Natural killer cell (primary cell): ENCODE measurements at regions not wholly inside any gene's neighbourhood (a gene's known extent, or its start where the extent isn't known, plus 50 kb on each side); places are given as distances from the start of the nearest gene placed in this dataset.

Experiments
- ATAC-seq, 3 donors: fragments of 150-1000 bp in 2 of 3; fragments of 200-7000 bp in 1 of 3; cut with Tn5 transposase; 1 replicate in 1 of 3; 2 replicates in 2 of 3; pipeline ENCODE4 v1.10.0; 2021; ENCODE audit warnings: mild to moderate bottlenecking in 2 of 3, moderate library complexity in 2 of 3
- DNase-seq, 2 donors: peaks; one replicate each; pipeline versions ENCODE4 v3.0.0 to v3.0.0-alpha.2; 2013 to 2021; ENCODE audit warnings: mixed read lengths in 1 of 2
- H3K27ac ChIP-seq: one replicate; pipeline ENCODE4 v1.5.1; 2013; ENCODE audit warnings: mild to moderate bottlenecking, low read length
- H3K27me3 ChIP-seq: one replicate; pipeline ENCODE4 v1.6.1; 2013; ENCODE audit warnings: low read length; ENCODE audit not compliant: control insufficient read depth, insufficient read depth
- H3K36me3 ChIP-seq: one replicate; pipeline ENCODE4 v1.6.1; 2013; ENCODE audit warnings: low read length; ENCODE audit not compliant: control insufficient read depth, insufficient read depth
- H3K4me1 ChIP-seq: one replicate; pipeline ENCODE4 v1.6.1; 2013; ENCODE audit warnings: low read length; ENCODE audit not compliant: control insufficient read depth, insufficient read depth
- H3K4me3 ChIP-seq: one replicate; pipeline ENCODE4 v1.5.1; 2013; ENCODE audit warnings: low read length
- H3K9me3 ChIP-seq: one replicate; pipeline ENCODE4 v1.6.1; 2013; ENCODE audit warnings: low read length; ENCODE audit not compliant: control insufficient read depth, insufficient read depth
- H3K27ac Mint-ChIP-seq, 2 donors: one replicate each; pipeline ENCODE4 v1.8.0; 2022; ENCODE audit warnings: mild to moderate bottlenecking in 2 of 2, mixed read lengths in 2 of 2, moderate library complexity in 1 of 2
- H3K27me3 Mint-ChIP-seq, 2 donors: one replicate each; pipeline ENCODE4 v1.8.0; 2022; ENCODE audit warnings: low read depth in 2 of 2, mixed read lengths in 2 of 2
- H3K36me3 Mint-ChIP-seq: one replicate; pipeline ENCODE4 v1.8.0; 2022; ENCODE audit warnings: mixed read lengths
- H3K4me1 Mint-ChIP-seq, 2 donors: one replicate each; pipeline ENCODE4 v1.8.0; 2022; ENCODE audit warnings: mixed read lengths in 2 of 2
- H3K4me3 Mint-ChIP-seq: one replicate; pipeline ENCODE4 v1.8.0; 2022; ENCODE audit warnings: mild to moderate bottlenecking, moderate library complexity, mixed read lengths
- H3K9me3 Mint-ChIP-seq, 2 donors: one replicate each; pipeline ENCODE4 v1.8.0; 2022; ENCODE audit warnings: mixed read lengths in 2 of 2
- WGBS: methylation state at CpG from one replicate; pipeline ENCODE4 v1.1.7; 2013; ENCODE audit warnings: missing lambda C conversion rate; ENCODE audit not compliant: insufficient coverage; 5-methylcytosine and 5-hydroxymethylcytosine counted together
- intact Hi-C: fragments of 100-400 bp; cut with micrococcal nuclease; formaldehyde crosslinking; loops from one replicate; pipeline ENCODE4 v1.14.2; 2022
- TF ChIP-seq, protein P1 (sequence below): fragments of 200-600 bp; IDR thresholded peaks from one replicate; pipeline ENCODE4 v1.8.0; 2022; ENCODE audit warnings: antibody characterized with exemption

DNA sequence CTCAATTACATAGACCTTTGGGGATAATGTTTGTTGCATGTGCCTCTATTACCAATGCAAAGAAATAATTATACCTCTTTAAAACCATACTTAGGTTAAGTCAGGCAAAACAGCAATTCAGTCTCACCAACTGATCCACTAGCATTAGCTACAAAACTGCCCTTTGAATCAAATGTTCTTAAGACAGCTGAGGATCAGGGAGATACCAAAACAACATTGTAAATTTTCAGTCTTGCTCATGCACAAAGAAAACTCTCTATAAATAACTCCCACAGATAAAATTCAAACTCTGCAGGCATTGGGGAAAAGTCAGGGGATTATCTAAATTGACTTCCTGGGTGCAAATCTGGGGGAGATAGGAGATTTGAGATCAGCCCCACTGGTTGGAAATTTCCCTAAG lies 100.9 kb upstream of the DPT start:
- no peaks in the 10 kb centered on the region for H3K27me3 Mint-ChIP-seq
- H3K9me3 Mint-ChIP-seq, result no peaks in the 10 kb centered on the region
- Histone ChIP-seq H3K4me1 (peaks cover 12% of the 10 kb centered on the region), H3K4me3 (no peak overlapping the region), H3K27me3 (no peaks in the 10 kb centered on the region), H3K36me3 (no peaks in the 10 kb centered on the region), H3K27ac (no peak overlapping the region), H3K9me3 (no peaks in the 10 kb centered on the region)
- peaks cover 32 to 36% of the 10 kb centered on the region in 2 donors for H3K4me1 Mint-ChIP-seq
- H3K27ac Mint-ChIP-seq, result no peak overlapping the region
- H3K36me3 Mint-ChIP-seq, result no peaks in the 10 kb centered on the region
- ATAC-seq (no peak), DNase-seq (no peak)
- TF ChIP-seq, protein P1, sequence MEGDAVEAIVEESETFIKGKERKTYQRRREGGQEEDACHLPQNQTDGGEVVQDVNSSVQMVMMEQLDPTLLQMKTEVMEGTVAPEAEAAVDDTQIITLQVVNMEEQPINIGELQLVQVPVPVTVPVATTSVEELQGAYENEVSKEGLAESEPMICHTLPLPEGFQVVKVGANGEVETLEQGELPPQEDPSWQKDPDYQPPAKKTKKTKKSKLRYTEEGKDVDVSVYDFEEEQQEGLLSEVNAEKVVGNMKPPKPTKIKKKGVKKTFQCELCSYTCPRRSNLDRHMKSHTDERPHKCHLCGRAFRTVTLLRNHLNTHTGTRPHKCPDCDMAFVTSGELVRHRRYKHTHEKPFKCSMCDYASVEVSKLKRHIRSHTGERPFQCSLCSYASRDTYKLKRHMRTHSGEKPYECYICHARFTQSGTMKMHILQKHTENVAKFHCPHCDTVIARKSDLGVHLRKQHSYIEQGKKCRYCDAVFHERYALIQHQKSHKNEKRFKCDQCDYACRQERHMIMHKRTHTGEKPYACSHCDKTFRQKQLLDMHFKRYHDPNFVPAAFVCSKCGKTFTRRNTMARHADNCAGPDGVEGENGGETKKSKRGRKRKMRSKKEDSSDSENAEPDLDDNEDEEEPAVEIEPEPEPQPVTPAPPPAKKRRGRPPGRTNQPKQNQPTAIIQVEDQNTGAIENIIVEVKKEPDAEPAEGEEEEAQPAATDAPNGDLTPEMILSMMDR, result no peak
- intact Hi-C loops, result no loop called here
- no peak overlapping the region for H3K4me3 Mint-ChIP-seq

- ATAC-seq (no peak), DNase-seq (no peak)
- Mint-ChIP-seq H3K4me1 (peaks cover 31 to 34% of the 10 kb centered on the region in 2 donors), H3K27ac (no peak overlapping the region), H3K27me3 (no peaks in the 10 kb centered on the region), H3K36me3 (no peaks in the 10 kb centered on the region), H3K4me3 (no peak overlapping the region), H3K9me3 (no peaks in the 10 kb centered on the region)
- Histone ChIP-seq H3K9me3 (no peaks in the 10 kb centered on the region), H3K4me1 (peaks cover 12% of the 10 kb centered on the region), H3K36me3 (no peaks in the 10 kb centered on the region), H3K27ac (no peak overlapping the region), H3K4me3 (no peak overlapping the region), H3K27me3 (no peaks in the 10 kb centered on the region)
- 95% methylated on average over 2 of the region's 2 CpGs for WGBS
- intact Hi-C loops, result no loop called here
- TF ChIP-seq, protein P1, result no peak
Measured at GRCh38 chr1:168830562-168830961, 101.6 kb upstream of the DPT start.

DNA sequence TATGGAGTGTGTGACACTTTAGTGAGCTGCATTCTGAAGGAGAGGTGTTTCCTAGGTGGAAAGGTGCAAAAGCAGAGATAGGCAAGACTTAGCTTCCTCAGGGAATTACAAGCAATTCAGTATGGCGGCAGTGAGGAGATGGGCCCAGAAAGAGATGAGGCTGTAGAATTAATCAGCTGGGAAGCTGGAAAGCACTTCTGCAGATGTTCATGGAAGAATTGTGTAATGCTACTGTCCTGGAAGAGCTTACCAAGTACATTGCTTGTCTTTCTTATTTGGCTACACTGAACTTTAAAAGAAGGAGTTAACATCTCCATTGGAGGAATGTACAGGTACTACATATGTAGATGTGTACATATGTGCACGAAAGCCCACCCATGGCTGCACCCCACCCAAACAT lies 103.7 kb upstream of the DPT start:
- no peak for ATAC-seq
- Mint-ChIP-seq H3K4me1 (peaks cover 29 to 33% of the 10 kb centered on the region in 2 donors), H3K27ac (no peak overlapping the region), H3K36me3 (no peaks in the 10 kb centered on the region), H3K9me3 (no peaks in the 10 kb centered on the region), H3K27me3 (no peaks in the 10 kb centered on the region), H3K4me3 (no peak overlapping the region)
- no peak for DNase-seq
- Histone ChIP-seq H3K27ac (no peak overlapping the region), H3K4me3 (no peak overlapping the region), H3K27me3 (no peaks in the 10 kb centered on the region), H3K36me3 (no peaks in the 10 kb centered on the region), H3K4me1 (peaks cover 12% of the 10 kb centered on the region), H3K9me3 (no peaks in the 10 kb centered on the region)
- intact Hi-C loops, result no loop called here
- TF ChIP-seq, protein P1, result no peak
- 100% methylated on average over 1 of the region's 2 CpGs for WGBS

GRCh38 chr1:168833362-168833761 lies 104.4 kb upstream of the DPT start:
- Mint-ChIP-seq H3K27ac (peak overlapping the region; percentile 71 to 91), H3K36me3 (no peaks in the 10 kb centered on the region), H3K9me3 (no peaks in the 10 kb centered on the region), H3K4me1 (peaks cover 29 to 33% of the 10 kb centered on the region in 2 donors), H3K4me3 (peak overlapping the region; percentile 65), H3K27me3 (no peaks in the 10 kb centered on the region)
- TF ChIP-seq, protein P1, result no peak
- no peaks in the 10 kb centered on the region for H3K27me3 ChIP-seq
- H3K36me3 ChIP-seq, result no peaks in the 10 kb centered on the region
- DNase-seq (no peak), ATAC-seq (peak; percentile 16 to 44 (median 18))
- no peaks in the 10 kb centered on the region for H3K9me3 ChIP-seq
- peaks cover 12% of the 10 kb centered on the region for H3K4me1 ChIP-seq
- 25% methylated on average over 1 of the region's 1 CpG for WGBS
- no peak overlapping the region for H3K27ac ChIP-seq
- intact Hi-C loops, result no loop called here
- no peak overlapping the region for H3K4me3 ChIP-seq
